ENCODE measurements at regions not wholly inside any gene's neighbourhood (a gene's known extent, or its start where the extent isn't known, plus 50 kb on each side); places are given as distances from the start of the nearest gene placed in this dataset.

DNA sequence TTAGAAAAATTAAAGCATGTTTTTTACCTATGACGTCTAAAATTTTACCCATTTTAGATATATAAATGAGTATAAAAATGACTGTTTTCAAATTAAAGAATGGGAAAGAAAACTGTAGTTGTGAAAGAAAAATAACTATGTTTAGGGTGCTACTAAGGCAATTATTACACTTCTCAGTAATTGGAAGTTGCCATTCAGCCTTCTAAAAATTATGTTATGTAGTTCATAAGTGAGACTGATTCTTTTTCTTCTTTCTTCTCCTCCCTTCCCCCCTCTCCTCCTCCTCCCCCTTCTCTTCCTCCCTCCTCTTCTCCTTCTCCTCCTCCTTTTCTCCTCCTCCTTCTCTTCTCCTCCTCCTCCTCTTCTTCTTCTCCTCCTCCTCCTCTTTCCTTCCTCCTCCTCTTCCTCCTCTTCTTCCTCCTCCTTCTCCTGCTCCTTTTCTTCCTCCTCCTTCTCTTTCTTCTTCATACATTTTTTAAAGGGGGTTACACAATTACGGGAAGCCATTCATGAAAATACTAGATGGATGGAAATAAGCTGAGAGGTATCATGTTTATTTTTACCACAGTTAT lies 223.6 kb downstream of the CETN3 start:
- TF ChIP-seq ZFP30 (CRISPR knock-in tag; IDR thresholded peaks at IDR 0.05), result no peak
- TF ChIP-seq, protein P1, sequence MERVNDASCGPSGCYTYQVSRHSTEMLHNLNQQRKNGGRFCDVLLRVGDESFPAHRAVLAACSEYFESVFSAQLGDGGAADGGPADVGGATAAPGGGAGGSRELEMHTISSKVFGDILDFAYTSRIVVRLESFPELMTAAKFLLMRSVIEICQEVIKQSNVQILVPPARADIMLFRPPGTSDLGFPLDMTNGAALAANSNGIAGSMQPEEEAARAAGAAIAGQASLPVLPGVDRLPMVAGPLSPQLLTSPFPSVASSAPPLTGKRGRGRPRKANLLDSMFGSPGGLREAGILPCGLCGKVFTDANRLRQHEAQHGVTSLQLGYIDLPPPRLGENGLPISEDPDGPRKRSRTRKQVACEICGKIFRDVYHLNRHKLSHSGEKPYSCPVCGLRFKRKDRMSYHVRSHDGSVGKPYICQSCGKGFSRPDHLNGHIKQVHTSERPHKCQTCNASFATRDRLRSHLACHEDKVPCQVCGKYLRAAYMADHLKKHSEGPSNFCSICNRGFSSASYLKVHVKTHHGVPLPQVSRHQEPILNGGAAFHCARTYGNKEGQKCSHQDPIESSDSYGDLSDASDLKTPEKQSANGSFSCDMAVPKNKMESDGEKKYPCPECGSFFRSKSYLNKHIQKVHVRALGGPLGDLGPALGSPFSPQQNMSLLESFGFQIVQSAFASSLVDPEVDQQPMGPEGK (CRISPR knock-in tag; IDR thresholded peaks at IDR 0.05; ENCODE audit: borderline replicate concordance), result no peak
- TF ChIP-seq RARB (CRISPR knock-in tag; IDR thresholded peaks at IDR 0.05), result no peak
- TF ChIP-seq, protein P2, sequence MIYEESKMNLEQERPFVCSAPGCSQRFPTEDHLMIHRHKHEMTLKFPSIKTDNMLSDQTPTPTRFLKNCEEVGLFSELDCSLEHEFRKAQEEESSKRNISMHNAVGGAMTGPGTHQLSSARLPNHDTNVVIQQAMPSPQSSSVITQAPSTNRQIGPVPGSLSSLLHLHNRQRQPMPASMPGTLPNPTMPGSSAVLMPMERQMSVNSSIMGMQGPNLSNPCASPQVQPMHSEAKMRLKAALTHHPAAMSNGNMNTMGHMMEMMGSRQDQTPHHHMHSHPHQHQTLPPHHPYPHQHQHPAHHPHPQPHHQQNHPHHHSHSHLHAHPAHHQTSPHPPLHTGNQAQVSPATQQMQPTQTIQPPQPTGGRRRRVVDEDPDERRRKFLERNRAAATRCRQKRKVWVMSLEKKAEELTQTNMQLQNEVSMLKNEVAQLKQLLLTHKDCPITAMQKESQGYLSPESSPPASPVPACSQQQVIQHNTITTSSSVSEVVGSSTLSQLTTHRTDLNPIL (CRISPR knock-in tag; IDR thresholded peaks at IDR 0.05; ENCODE audit: low read depth), result no peak
- TF ChIP-seq ISL1 (CRISPR knock-in tag; IDR thresholded peaks at IDR 0.05), result no peak
- no peak for TF ChIP-seq TCF4 (CRISPR knock-in tag; IDR thresholded peaks at IDR 0.05; ENCODE audit: borderline replicate concordance)
- TF ChIP-seq, protein P3, sequence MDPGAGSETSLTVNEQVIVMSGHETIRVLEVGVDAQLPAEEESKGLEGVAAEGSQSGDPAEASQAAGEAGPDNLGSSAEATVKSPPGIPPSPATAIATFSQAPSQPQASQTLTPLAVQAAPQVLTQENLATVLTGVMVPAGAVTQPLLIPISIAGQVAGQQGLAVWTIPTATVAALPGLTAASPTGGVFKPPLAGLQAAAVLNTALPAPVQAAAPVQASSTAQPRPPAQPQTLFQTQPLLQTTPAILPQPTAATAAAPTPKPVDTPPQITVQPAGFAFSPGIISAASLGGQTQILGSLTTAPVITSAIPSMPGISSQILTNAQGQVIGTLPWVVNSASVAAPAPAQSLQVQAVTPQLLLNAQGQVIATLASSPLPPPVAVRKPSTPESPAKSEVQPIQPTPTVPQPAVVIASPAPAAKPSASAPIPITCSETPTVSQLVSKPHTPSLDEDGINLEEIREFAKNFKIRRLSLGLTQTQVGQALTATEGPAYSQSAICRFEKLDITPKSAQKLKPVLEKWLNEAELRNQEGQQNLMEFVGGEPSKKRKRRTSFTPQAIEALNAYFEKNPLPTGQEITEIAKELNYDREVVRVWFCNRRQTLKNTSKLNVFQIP (CRISPR knock-in tag; IDR thresholded peaks at IDR 0.05; ENCODE audit: borderline replicate concordance, low read depth), result no peak
- no peak for TF ChIP-seq SNAI2 (CRISPR knock-in tag; IDR thresholded peaks at IDR 0.05)
- no peak for TF ChIP-seq BACH2 (CRISPR knock-in tag; IDR thresholded peaks at IDR 0.05; ENCODE audit: borderline replicate concordance)
- TF ChIP-seq ARNTL (CRISPR knock-in tag; IDR thresholded peaks at IDR 0.05; ENCODE audit: borderline replicate concordance, low read depth), result no peak
- no peak for TF ChIP-seq ZNF8 (CRISPR knock-in tag; IDR thresholded peaks at IDR 0.05)
- TF ChIP-seq TOX (CRISPR knock-in tag; IDR thresholded peaks at IDR 0.05; ENCODE audit: borderline replicate concordance), result no peak
